ENCODE measurements at regions not wholly inside any gene's neighbourhood (a gene's known extent, or its start where the extent isn't known, plus 50 kb on each side); places are given as distances from the start of the nearest gene placed in this dataset.
"Not testable (repeated sequence)": the region's sequence is repeated elsewhere in the genome, so short reads cannot be mapped to it uniquely, and the experiment has no call there.

DNA sequence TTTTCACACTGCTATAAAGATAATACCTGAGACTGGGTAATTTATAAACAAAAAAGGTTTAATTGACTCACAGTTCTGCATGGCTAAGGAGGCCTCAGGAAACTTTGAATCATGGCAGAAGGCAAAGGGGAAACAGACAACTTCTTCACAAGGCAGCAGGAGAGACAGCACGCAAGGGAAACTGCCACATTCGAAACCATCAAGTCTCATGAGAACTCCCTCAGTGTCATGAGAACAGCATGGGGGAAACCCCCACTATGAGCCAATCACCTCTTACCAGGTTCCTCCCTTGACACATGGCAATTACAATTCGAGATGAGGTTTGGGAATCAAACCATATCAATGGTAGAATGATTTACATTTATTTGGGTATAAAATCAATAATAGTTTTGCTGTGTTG is 558.5 kb downstream of the TMTC2 start (continued):
- TF ChIP-seq, protein P1, sequence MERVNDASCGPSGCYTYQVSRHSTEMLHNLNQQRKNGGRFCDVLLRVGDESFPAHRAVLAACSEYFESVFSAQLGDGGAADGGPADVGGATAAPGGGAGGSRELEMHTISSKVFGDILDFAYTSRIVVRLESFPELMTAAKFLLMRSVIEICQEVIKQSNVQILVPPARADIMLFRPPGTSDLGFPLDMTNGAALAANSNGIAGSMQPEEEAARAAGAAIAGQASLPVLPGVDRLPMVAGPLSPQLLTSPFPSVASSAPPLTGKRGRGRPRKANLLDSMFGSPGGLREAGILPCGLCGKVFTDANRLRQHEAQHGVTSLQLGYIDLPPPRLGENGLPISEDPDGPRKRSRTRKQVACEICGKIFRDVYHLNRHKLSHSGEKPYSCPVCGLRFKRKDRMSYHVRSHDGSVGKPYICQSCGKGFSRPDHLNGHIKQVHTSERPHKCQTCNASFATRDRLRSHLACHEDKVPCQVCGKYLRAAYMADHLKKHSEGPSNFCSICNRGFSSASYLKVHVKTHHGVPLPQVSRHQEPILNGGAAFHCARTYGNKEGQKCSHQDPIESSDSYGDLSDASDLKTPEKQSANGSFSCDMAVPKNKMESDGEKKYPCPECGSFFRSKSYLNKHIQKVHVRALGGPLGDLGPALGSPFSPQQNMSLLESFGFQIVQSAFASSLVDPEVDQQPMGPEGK (CRISPR knock-in tag; IDR thresholded peaks at IDR 0.05; ENCODE audit: borderline replicate concordance): no peak

DNA sequence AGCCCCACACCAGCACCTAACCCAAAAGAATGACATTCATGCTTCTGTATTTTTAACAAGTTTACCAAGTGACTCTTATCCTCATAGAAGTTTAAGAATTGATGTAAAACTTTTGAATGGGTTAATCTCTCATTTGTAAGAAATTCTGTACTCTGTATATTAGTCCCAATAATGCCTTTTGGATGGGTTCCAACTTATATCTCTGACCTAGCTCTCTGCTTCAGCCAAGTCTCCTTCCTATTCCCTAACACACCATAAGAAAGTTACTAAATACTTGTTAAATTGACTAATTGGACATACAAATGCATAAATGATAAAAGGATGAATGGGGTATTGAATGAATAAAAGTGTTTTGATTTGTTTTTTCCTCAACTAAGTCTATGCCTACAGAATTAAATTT is 557.3 kb downstream of the TMTC2 start:
- ATAC-seq: no peak
- TF ChIP-seq SNAI2 (CRISPR knock-in tag; IDR thresholded peaks at IDR 0.05): no peak
- no peak for TF ChIP-seq PPARA (CRISPR knock-in tag; IDR thresholded peaks at IDR 0.05; ENCODE audit: borderline replicate concordance)
- TF ChIP-seq ISL1 (CRISPR knock-in tag; IDR thresholded peaks at IDR 0.05): no peak
- TF ChIP-seq, protein P2, sequence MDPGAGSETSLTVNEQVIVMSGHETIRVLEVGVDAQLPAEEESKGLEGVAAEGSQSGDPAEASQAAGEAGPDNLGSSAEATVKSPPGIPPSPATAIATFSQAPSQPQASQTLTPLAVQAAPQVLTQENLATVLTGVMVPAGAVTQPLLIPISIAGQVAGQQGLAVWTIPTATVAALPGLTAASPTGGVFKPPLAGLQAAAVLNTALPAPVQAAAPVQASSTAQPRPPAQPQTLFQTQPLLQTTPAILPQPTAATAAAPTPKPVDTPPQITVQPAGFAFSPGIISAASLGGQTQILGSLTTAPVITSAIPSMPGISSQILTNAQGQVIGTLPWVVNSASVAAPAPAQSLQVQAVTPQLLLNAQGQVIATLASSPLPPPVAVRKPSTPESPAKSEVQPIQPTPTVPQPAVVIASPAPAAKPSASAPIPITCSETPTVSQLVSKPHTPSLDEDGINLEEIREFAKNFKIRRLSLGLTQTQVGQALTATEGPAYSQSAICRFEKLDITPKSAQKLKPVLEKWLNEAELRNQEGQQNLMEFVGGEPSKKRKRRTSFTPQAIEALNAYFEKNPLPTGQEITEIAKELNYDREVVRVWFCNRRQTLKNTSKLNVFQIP (CRISPR knock-in tag; IDR thresholded peaks at IDR 0.05; ENCODE audit: borderline replicate concordance, low read depth): no peak
- TF ChIP-seq ZNF8 (CRISPR knock-in tag; IDR thresholded peaks at IDR 0.05): no peak
- no peak for TF ChIP-seq ZFP30 (CRISPR knock-in tag; IDR thresholded peaks at IDR 0.05)
- no peak for TF ChIP-seq ZFP3 (CRISPR knock-in tag; IDR thresholded peaks at IDR 0.05)
- no peak for TF ChIP-seq TSHZ2 (CRISPR knock-in tag; IDR thresholded peaks at IDR 0.05)
- TF ChIP-seq, protein P3, sequence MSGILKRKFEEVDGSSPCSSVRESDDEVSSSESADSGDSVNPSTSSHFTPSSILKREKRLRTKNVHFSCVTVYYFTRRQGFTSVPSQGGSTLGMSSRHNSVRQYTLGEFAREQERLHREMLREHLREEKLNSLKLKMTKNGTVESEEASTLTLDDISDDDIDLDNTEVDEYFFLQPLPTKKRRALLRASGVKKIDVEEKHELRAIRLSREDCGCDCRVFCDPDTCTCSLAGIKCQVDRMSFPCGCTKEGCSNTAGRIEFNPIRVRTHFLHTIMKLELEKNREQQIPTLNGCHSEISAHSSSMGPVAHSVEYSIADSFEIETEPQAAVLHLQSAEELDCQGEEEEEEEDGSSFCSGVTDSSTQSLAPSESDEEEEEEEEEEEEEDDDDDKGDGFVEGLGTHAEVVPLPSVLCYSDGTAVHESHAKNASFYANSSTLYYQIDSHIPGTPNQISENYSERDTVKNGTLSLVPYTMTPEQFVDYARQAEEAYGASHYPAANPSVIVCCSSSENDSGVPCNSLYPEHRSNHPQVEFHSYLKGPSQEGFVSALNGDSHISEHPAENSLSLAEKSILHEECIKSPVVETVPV (CRISPR knock-in tag; IDR thresholded peaks at IDR 0.05): no peak
- no peak for TF ChIP-seq TOX (CRISPR knock-in tag; IDR thresholded peaks at IDR 0.05; ENCODE audit: borderline replicate concordance)
- no peak for TF ChIP-seq ZNF70 (CRISPR knock-in tag; IDR thresholded peaks at IDR 0.05)
- no peak for TF ChIP-seq CSDC2 (CRISPR knock-in tag; IDR thresholded peaks at IDR 0.05)
- TF ChIP-seq ZNF565 (CRISPR knock-in tag; conservative IDR thresholded peaks at IDR 0.05; ENCODE audit: low read depth): no peak
- TF ChIP-seq GLIS3 (CRISPR knock-in tag; IDR thresholded peaks at IDR 0.05): no peak

DNA sequence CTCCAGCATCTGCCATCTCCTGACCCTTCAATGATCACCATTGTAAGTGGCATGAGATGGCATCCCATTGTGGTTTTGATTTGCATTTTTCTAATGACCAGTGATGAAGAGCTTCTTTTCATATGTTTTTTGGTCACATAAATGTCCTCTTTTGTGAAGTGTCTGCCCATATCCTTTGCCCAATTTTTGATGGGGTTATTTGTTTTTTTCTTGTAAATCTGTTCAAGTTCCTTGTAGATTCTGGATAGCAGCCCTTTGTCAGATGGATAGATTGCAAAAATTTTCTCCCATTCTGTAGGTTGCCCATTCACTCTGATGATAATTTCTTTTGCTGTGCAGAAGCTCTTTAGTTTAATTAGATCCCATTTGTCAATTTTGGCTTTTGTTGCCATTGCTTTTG is 547.3 kb downstream of the TMTC2 start:
- ATAC-seq: not testable (repeated sequence)

- ATAC-seq: not testable (repeated sequence)
These were observed 540.3 kb downstream of the TMTC2 start for GRCh38 chr12:83226960-83227359.

DNA sequence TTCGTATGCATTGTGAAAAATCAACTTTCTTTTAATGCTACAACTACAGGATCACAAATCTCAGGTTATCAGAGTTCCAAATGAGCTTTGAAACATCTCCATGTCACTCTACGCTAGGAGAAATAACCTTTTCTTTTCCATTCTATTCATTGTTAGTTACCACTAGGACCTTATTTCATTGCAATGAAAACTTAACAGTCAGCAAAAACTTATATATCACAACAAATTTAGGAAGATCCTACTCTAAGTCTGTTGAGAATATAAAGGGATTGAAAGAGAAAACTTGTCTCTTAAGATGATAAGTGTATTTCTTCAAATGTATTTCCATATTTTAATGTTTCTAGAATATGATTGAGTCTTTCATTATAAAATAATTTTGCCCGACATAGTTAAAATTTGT is 539.1 kb downstream of the TMTC2 start:
- no peak for ATAC-seq
- TF ChIP-seq GLIS3 (CRISPR knock-in tag; IDR thresholded peaks at IDR 0.05): no peak
- TF ChIP-seq ESRRG (CRISPR knock-in tag; IDR thresholded peaks at IDR 0.05): no peak
- TF ChIP-seq TSHZ2 (CRISPR knock-in tag; IDR thresholded peaks at IDR 0.05): no peak
- no peak for TF ChIP-seq ISL1 (CRISPR knock-in tag; IDR thresholded peaks at IDR 0.05)
- no peak for TF ChIP-seq OSR1 (CRISPR knock-in tag; IDR thresholded peaks at IDR 0.05)
- TF ChIP-seq, protein P3 (CRISPR knock-in tag; IDR thresholded peaks at IDR 0.05): no peak
- no peak for TF ChIP-seq PPARA (CRISPR knock-in tag; IDR thresholded peaks at IDR 0.05; ENCODE audit: borderline replicate concordance)
- TF ChIP-seq BACH2 (CRISPR knock-in tag; IDR thresholded peaks at IDR 0.05; ENCODE audit: borderline replicate concordance): no peak
- no peak for TF ChIP-seq ZNF8 (CRISPR knock-in tag; IDR thresholded peaks at IDR 0.05)

All from SK-N-SH treated with all-trans-retinoic acid at 6 μM for 48 hours (cell line).